Endothelial cell of umbilical vein (primary cell): ENCODE measurements at regions not wholly inside any gene's neighbourhood (a gene's known extent, or its start where the extent isn't known, plus 50 kb on each side); places are given as distances from the start of the nearest gene placed in this dataset.

Experiments
- BruUV-seq: library from RNA; stranded (reverse); fragments of 400-500 nt; replicated peaks from 2 replicates; lab custom pipeline; 2021; lab: Mats Ljungman, UMichigan
- CTCF ChIA-PET: fragments of 300-600, 350-600 bp; sonication (Branson Sonifier 250); formaldehyde crosslinking; loops from one replicate; lab custom pipeline; 2021; ENCODE audit warnings: antibody characterized with exemption, inconsistent platforms; lab: Charles Lee
- POLR2A ChIA-PET: fragments of 300-600, 350-600 bp; sonication (Branson Sonifier 250); formaldehyde crosslinking; loops from one replicate; lab custom pipeline; 2021; ENCODE audit warnings: antibody characterized with exemption, inconsistent platforms; lab: Charles Lee
- DNase-seq: peaks from one replicate; pipeline ENCODE4 v3.0.0-alpha.2; 2011; ENCODE audit warnings: low read depth, low spot score
- FAIRE-seq: peaks from 2 replicates; lab custom pipeline; 2011; peaks lifted over from hg19 to GRCh38; lab: Jason Lieb, UNC
- H2AFZ ChIP-seq: 2 replicates; pipeline ENCODE4 v1.6.0; 2012; ENCODE audit warnings: low read depth, low read length, control low read depth, inconsistent platforms
- H3K27ac ChIP-seq: 2 replicates; pipeline ENCODE4 v1.5.1; 2011; ENCODE audit warnings: low read depth, mild to moderate bottlenecking, control low read depth, low read length, moderate library complexity; ENCODE audit not compliant: insufficient read depth
- H3K27me3 ChIP-seq, 2 experiments: 2 replicates each; pipeline versions ENCODE4 v1.6.0 to v1.6.1; 2011; ENCODE audit warnings: low read length in 2 of 2, mixed read lengths in 1 of 2; ENCODE audit not compliant: control insufficient read depth in 2 of 2, insufficient read depth in 2 of 2
- H3K36me3 ChIP-seq, 2 experiments: 2 replicates in 1 of 2; 3 replicates in 1 of 2; pipeline ENCODE4 v1.5.1; 2011; ENCODE audit warnings: low read length in 2 of 2, mild to moderate bottlenecking in 1 of 2, moderate library complexity in 1 of 2; ENCODE audit not compliant: control insufficient read depth in 2 of 2, insufficient read depth in 2 of 2; ENCODE audit errors: extremely low read depth in 1 of 2
- H3K4me1 ChIP-seq: 3 replicates; pipeline ENCODE4 v1.5.1; 2011; ENCODE audit warnings: mild to moderate bottlenecking, low read length; ENCODE audit not compliant: control insufficient read depth, insufficient read depth; ENCODE audit errors: extremely low read depth
- H3K4me2 ChIP-seq: 2 replicates; pipeline ENCODE4 v1.6.1; 2011; ENCODE audit warnings: low read length, control low read depth, mixed read lengths; ENCODE audit not compliant: insufficient read depth
- H3K4me3 ChIP-seq, 3 experiments: fragments of 200-600 bp in 1 of 3; sonication (generic), shearing (Covaris generic) in 1 of 3; replicated peaks in 1 of 3; 2 replicates each; pipeline ENCODE4 v1.5.1; 2011 to 2016; ENCODE audit warnings: control low read depth in 3 of 3, low read length in 3 of 3, mild to moderate bottlenecking in 2 of 3, inconsistent platforms in 1 of 3, low read depth in 1 of 3, moderate library complexity in 1 of 3; ENCODE audit not compliant: insufficient read depth in 1 of 3
- H3K79me2 ChIP-seq: 2 replicates; pipeline ENCODE4 v1.6.0; 2012; ENCODE audit warnings: low read length, inconsistent platforms; ENCODE audit not compliant: control insufficient read depth, insufficient read depth
- H3K9ac ChIP-seq: replicated peaks from 2 replicates; pipeline ENCODE3; 2011; ENCODE audit warnings: low read length, control low read depth; ENCODE audit not compliant: insufficient read depth; ENCODE audit errors: extremely low read depth
- H3K9me1 ChIP-seq: replicated peaks from 3 replicates; pipeline ENCODE4 v1.6.0; 2011; ENCODE audit warnings: mild to moderate bottlenecking, low read length; ENCODE audit not compliant: control insufficient read depth, insufficient read depth; ENCODE audit errors: extremely low read depth
- H3K9me3 ChIP-seq: replicated peaks from 2 replicates; pipeline ENCODE4 v1.5.1; 2012; ENCODE audit warnings: low read length, inconsistent platforms; ENCODE audit not compliant: control insufficient read depth, insufficient read depth
- H4K20me1 ChIP-seq: replicated peaks from 2 replicates; pipeline ENCODE3; 2011; ENCODE audit warnings: mild to moderate bottlenecking, low read length; ENCODE audit not compliant: control insufficient read depth, insufficient read depth; ENCODE audit errors: extremely low read depth
- EZH2 ChIP-seq: IDR thresholded peaks from 2 replicates; pipeline ENCODE4 v1.6.1; 2012; ENCODE audit warnings: borderline replicate concordance, low read depth, mild to moderate bottlenecking, moderate library complexity, low read length, inconsistent platforms; ENCODE audit not compliant: severe bottlenecking
- MYC ChIP-seq: IDR thresholded peaks from one replicate; pipeline ENCODE4 v1.6.1; 2011; ENCODE audit warnings: mild to moderate bottlenecking, low read depth, low read length
- POLR2AphosphoS5 ChIP-seq: IDR thresholded peaks from 2 replicates; pipeline ENCODE4 v1.6.1; 2012; ENCODE audit warnings: low read depth, mild to moderate bottlenecking, control low read depth, low read length, moderate library complexity; ENCODE audit not compliant: insufficient read depth
- dilution Hi-C: fragments of 300-500 bp; cut with MboI; formaldehyde crosslinking; loops from one replicate; pipeline ENCODE4 v1.15.0; 2019; ENCODE audit warnings: low sequenced_read_pairs; ENCODE audit not compliant: extremely low pct_ligation_motif_present
- intact Hi-C: fragments of 100-400 bp; cut with micrococcal nuclease; formaldehyde crosslinking; loops from one replicate; pipeline ENCODE4 v1.10.0; 2022

DNA sequence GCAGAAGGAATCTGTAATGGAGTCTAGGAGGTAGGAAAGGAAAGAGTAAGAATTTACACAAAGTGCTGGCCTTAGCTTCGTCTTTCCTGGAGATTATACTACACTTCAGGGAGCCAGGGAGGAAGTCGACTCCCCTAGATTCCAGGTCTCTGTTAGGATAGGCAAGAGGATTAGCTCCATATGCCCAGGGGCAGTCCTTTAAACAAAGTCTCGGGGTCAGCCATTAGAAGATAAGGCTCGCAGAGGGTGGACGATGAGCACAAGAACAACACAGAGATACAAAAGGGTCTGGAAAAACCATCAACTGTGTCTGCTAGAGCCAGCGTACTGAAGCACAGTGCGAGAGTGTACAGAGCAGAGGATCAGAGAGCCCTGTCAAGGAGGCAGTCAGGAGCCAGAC lies 344.7 kb upstream of the TNC start:
- POLR2A ChIA-PET = no interaction called here
- FAIRE-seq = no peak
- peaks cover 4% of the 10 kb centered on the region for H3K9me3 ChIP-seq

DNA sequence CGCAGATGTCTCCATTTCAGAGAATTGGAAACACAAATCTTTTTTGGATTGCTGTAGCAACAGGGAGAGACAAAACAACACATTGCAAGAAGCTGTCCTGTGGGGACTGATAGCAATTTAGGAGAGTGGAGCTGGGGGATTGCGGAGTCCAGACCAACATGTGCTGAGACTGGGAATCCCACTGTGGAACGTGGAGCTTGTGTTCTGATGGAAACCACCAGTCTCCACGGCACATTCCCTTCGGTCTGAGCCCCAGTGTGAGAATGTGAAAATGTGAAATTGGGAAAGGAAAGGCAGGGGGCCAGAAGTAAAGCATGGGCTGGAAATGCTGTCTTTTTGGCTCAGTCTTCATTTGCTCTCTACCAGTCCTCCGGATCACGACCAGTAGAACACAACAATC lies 348.8 kb upstream of the TNC start:
- Histone ChIP-seq H3K27me3 (no peaks in the 10 kb centered on the region), H3K4me2 (no peak overlapping the region), H3K79me2 (no peaks in the 10 kb centered on the region), H3K9ac (no peak overlapping the region), H3K9me1 (no peaks in the 10 kb centered on the region), H3K4me3 (no peak overlapping the region), H3K36me3 (no peaks in the 10 kb centered on the region), H3K4me1 (no peaks in the 10 kb centered on the region), H3K27ac (no peak overlapping the region), H4K20me1 (no peaks in the 10 kb centered on the region), H3K9me3 (peaks cover 1% of the 10 kb centered on the region), H2AFZ (no peak overlapping the region)
- DNase-seq = no peak
- ChIA-PET POLR2A (no interaction called here), CTCF (no interaction called here)
- TF ChIP-seq POLR2AphosphoS5 = no peak
- intact Hi-C loops (no loop called here), dilution Hi-C loops (no loop called here)
- BruUV-seq = no TSS peak
- FAIRE-seq = no peak

More for the DNA sequence above, 344.7 kb upstream of the TNC start:
- no peaks in the 10 kb centered on the region for H3K9me1 ChIP-seq
- intact Hi-C loops (no loop called here), dilution Hi-C loops (no loop called here)
- DNase-seq = no peak
- no peaks in the 10 kb centered on the region for H3K4me1 ChIP-seq
- CTCF ChIA-PET = no interaction called here
- H3K79me2 ChIP-seq = no peaks in the 10 kb centered on the region
- no peak overlapping the region for H3K9ac ChIP-seq
- no peaks in the 10 kb centered on the region for H3K27me3 ChIP-seq
- H3K4me2 ChIP-seq = no peak overlapping the region
- H4K20me1 ChIP-seq = no peaks in the 10 kb centered on the region
- TF ChIP-seq MYC = no peak
- no peak for TF ChIP-seq EZH2
- no peaks in the 10 kb centered on the region for H3K36me3 ChIP-seq
- no peak overlapping the region for H3K4me3 ChIP-seq
- no TSS peak for BruUV-seq
- H2AFZ ChIP-seq = no peak overlapping the region
- H3K27ac ChIP-seq = no peak overlapping the region
